HG02870 (cell line): ENCODE measurements at regions not wholly inside any gene's neighbourhood (a gene's known extent, or its start where the extent isn't known, plus 50 kb on each side); places are given as distances from the start of the nearest gene placed in this dataset.

ENCODE experiments used
- ATAC-seq: cut with Tn5 transposase; IDR thresholded peaks from one replicate; pipeline ENCODE4 v1.9.1; 2021; ENCODE audit warnings: mild to moderate bottlenecking, moderate library complexity; ENCODE audit not compliant: unreplicated experiment

DNA sequence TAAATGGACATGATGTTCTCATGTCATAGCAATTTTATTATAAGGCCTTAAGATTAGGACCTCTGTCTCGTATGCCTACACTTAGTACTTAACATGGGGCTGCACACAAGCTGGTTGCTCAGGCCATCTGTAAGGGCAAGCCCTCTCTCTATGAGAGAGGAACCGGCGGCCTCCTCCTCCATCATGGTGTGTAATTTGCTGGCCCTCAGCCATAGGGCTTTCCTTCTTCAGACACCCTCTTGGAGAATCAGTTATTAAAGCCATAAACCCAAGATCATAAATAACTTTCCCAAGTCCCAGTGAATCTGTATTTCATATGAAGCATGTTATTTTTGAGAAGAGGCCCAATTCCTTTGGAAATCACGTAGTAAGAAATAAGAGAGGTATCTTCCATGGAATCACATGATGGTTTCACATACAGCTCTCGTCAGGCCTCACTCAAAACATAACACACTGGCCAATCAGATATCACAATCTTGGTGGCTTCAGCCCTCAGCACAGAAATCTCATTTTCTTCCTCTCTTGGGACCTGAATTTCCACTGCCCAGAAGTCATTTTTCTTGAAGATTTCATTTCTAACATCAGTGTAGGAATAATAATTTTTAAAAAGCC, 92.6 kb downstream of the RDH14 start:
- no peak for ATAC-seq

DNA sequence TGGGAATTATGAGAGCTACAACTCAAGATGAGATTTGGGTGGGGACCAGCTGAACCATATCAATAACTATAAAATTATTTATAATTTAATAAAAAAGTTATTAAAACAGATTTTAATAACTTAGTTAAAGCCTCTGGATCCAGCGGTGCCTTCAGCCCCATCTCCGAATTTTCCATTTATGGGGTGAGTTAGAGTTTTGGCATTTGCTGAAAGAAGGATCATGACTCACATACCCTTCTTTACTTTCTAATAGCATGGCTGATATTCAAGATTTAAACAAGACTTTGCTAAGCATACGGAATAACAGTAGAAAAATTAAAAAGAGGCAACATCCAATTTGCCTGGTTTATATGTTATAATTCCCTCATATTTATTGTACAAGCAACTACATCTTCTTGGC, 94.5 kb downstream of the RDH14 start:
- no peak for ATAC-seq

GRCh38 chr2:18464913-18465312, 95.5 kb downstream of the RDH14 start:
- ATAC-seq = no peak

- no peak for ATAC-seq
Observed at GRCh38 chr2:18456026-18456425, 104.4 kb downstream of the RDH14 start.

DNA sequence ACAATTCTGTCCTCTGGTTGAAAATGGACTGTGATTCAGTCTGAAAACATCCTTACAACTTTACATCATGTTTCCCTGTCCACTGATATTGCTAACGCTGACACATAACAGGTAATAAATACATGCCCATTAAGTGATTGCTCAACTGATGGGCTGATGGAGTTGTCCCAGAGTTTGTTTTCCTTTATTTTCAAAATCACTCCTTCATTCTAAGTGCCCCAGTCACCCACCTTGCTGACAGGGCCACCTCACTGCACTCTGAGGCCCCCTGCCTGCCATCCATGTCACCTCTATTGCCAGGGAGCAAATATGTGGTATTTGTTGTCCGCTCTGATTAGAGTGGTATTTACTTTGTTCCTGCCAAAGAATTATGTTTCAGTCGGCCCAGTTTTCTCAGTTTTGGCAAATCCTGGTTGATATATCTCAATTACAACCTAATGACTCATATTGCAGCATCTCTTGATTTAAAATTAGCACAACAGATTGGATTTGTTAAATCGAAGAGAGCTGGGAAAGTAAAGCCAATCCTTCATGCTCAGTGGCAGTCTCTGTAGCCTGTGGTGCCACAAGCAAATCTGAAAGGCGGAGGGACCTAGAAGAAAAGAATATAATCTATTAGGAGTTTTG, 105.1 kb downstream of the RDH14 start:
- ATAC-seq = no peak

- no peak for ATAC-seq
Observed at GRCh38 chr2:18454692-18455235, 105.7 kb downstream of the RDH14 start.

DNA sequence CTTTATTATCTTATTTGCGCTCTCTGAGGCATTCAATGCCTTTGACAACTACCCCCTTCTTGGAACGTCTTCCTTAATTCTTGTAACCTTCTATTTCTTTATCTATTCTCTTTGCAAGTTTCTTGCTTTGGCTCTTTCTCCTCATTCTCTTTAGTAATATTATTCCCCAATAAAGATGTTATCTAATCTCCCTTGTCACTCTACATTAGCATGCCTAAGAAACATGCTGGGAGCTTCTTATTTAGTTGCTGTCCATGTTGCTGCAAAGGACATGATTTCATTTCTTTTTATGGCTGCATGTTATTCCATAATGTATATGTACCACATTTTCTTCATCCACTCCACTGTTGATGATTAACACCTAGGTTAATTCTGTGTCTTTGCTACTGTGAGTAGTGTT, 113.7 kb downstream of the RDH14 start:
- ATAC-seq = no peak

GRCh38 chr2:18445433-18446320, 114.8 kb downstream of the RDH14 start:
- no peak for ATAC-seq

DNA sequence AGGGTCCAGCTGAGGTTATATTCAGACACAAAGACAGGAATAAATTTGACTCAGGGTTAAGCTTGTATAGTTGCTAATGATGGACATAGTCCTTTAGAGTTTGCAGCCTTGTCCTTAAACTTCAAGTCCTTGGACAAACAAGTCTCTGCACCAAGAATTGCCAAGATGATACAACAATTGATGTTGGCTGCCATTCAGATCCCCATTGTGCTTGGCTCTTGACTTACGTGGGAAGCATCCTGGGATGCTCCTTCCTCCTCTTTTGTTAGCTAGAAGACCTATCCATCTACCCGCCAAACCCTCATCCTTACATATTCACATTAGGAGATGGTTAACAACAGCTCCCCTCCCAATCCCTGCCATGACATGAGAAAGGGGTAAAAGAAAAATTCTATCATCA, 115.6 kb downstream of the RDH14 start:
- ATAC-seq = no peak

GRCh38 chr2:18441583-18441982, 118.9 kb downstream of the RDH14 start:
- no peak for ATAC-seq

- ATAC-seq = no peak
Observed at GRCh38 chr2:18440777-18441176, 119.7 kb downstream of the RDH14 start.

- ATAC-seq = no peak
Observed at GRCh38 chr2:18440141-18440661, 120.3 kb downstream of the RDH14 start.

DNA sequence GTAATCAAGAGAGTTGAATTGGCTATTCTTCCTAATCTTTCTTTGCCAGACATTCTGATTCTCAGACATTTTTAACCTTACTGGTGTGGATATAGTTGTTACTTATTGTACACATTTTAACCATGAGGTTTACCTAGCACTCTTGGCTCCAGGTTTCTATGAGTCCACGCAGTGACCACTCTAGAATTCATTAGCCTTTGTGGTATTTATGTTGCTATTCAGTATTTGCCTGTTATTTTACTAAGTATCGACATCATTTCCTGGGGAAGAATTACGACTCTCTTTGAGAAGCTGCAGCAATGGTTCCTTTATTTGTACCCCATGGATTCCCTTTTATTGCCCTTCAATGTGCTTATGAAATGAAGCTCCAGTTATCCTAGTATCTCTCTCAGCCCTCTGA, 120.7 kb downstream of the RDH14 start:
- no peak for ATAC-seq

DNA sequence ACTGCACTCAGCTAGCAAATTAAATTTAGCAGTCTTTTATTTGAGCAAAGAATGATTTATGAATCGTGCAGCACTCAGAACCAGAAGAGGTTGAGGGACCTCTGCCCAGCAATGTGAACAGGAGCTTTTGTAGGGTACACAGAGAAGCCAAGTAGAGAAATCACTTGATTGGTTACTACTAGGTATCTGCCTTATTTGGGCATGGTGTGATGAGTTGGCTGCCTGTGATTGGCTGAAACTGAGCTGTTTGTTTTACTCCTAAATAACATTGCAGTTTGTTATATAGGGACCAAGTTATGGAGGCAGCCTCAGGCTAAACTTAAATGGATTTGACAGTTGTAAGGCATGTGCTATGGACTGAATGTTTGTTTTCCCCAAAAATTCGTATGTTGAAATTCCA, 122.5 kb downstream of the RDH14 start:
- ATAC-seq = no peak

GRCh38 chr2:18436503-18437005, 123.9 kb downstream of the RDH14 start:
- ATAC-seq = no peak

DNA sequence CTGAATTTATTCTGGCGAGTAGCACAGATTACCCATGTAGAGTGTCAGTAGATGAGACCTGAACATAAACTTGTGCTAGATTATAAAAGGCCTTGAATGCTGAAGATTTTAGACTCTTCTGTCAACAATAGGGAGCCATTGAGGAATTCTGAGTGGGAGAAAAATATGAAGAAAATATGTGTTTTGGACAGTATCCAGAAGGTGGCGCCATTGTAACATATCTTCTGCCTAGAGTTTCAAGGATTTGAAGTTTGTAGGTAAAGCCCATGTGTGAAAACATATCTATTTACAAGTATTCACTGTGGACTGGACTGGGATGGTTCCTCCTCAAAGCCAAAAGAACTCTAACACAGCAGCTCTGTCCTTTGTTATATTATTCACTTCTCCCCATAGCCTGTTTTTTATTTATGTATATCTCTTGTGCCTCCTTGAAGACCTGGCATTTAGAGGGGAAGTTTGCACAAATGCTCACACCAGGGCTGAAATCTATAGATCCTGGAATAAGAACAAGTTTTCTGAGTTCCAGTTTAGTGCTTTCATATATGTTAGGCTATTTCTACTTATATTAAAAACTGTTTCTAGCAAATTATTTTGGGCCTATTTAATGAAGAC, 124.9 kb downstream of the RDH14 start:
- peak; percentile 46 for ATAC-seq

- no peak for ATAC-seq
Observed at GRCh38 chr2:18433872-18434271, 126.6 kb downstream of the RDH14 start.

DNA sequence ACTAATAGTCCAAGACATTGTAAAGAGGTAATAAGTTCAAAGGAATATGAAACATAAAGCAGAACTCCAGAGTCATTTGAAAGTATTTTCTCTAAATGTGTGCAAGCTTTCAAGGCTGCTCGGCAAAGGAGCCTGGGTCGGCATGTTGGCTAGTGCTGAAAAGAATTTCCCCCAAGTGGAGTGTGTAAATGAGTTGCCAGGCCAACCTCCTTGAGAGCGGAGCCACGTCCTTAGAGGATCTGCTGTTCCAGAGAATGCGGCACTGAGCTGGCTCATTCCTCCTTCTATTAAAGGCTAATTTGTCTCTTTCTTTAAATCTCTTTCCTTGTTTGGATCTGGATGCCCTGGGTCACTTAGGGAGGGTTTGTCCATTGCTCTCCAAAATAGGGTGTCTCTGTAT, 127.5 kb downstream of the RDH14 start:
- no peak for ATAC-seq

GRCh38 chr2:18430996-18431748, 129.3 kb downstream of the RDH14 start:
- ATAC-seq = no peak

GRCh38 chr2:18428516-18428915, 131.9 kb downstream of the RDH14 start:
- no peak for ATAC-seq
